K562 (cell line): ENCODE measurements at regions not wholly inside any gene's neighbourhood (a gene's known extent, or its start where the extent isn't known, plus 50 kb on each side); places are given as distances from the start of the nearest gene placed in this dataset.

Source experiments
- ATF1 ChIP-seq, 2 experiments: fragments of 450-650 bp in 1 of 2; IDR thresholded peaks; 2 replicates each; pipeline ENCODE4 v1.6.1; 2016; ENCODE audit warnings: missing compliant biosample characterization in 1 of 2, missing genetic modification characterization in 1 of 2
- CBX5 ChIP-seq: IDR thresholded peaks from 2 replicates; pipeline ENCODE4 v1.6.1; 2014; ENCODE audit warnings: low read depth, borderline replicate concordance
- DDX20 ChIP-seq: fragments of 450-650 bp; IDR thresholded peaks from 2 replicates; pipeline ENCODE4 v1.6.1; 2016; ENCODE audit warnings: missing genetic modification characterization, low read depth, mild to moderate bottlenecking, missing compliant biosample characterization, moderate library complexity
- EWSR1 ChIP-seq: fragments of 450-650 bp; IDR thresholded peaks from 2 replicates; pipeline ENCODE4 v1.6.1; 2018; ENCODE audit warnings: borderline replicate concordance, mild to moderate bottlenecking, low read depth, moderate library complexity; ENCODE audit not compliant: partially characterized antibody
- FOS ChIP-seq: IDR thresholded peaks from 3 replicates; pipeline ENCODE4 v1.6.1; 2011; ENCODE audit not compliant: insufficient read length; ENCODE audit errors: extremely low read depth
- HNRNPH1 ChIP-seq: fragments of 200-400 bp; formaldehyde crosslinking; optimal IDR thresholded peaks from 2 replicates; pipeline ENCODE3; 2017; ENCODE audit warnings: low read depth, mild to moderate bottlenecking, low read length, moderate library complexity
- HNRNPUL1 ChIP-seq: fragments of 200-400 bp; formaldehyde crosslinking; IDR thresholded peaks from 2 replicates; pipeline ENCODE4 v1.6.1; 2017; ENCODE audit warnings: low read length
- NCOA2 ChIP-seq, 2 experiments: fragments of 450-650 bp; IDR thresholded peaks; 2 replicates each; pipeline ENCODE4 v1.6.1; 2018; ENCODE audit warnings: mild to moderate bottlenecking in 2 of 2, moderate library complexity in 1 of 2; ENCODE audit not compliant: partially characterized antibody in 2 of 2
- NR2C1 ChIP-seq, 2 experiments: fragments of 450-650 bp; IDR thresholded peaks; 2 replicates each; pipeline ENCODE4 v1.6.1; 2017; ENCODE audit warnings: mild to moderate bottlenecking in 2 of 2, antibody characterized with exemption in 1 of 2, inconsistent platforms in 1 of 2, missing compliant biosample characterization in 1 of 2, missing genetic modification characterization in 1 of 2
- NR2F6 ChIP-seq: fragments of 450-650 bp; formaldehyde crosslinking; IDR thresholded peaks from 2 replicates; pipeline ENCODE4 v1.4.0; 2020; ENCODE audit warnings: mild to moderate bottlenecking
- PCBP1 ChIP-seq: fragments of 200-400 bp; formaldehyde crosslinking; IDR thresholded peaks from 2 replicates; pipeline ENCODE4 v1.6.1; 2018; ENCODE audit warnings: mild to moderate bottlenecking, low read depth, low read length; ENCODE audit not compliant: poor library complexity, severe bottlenecking
- PTBP1 ChIP-seq: fragments of 200-400 bp; formaldehyde crosslinking; IDR thresholded peaks from 2 replicates; pipeline ENCODE4 v1.6.1; 2017; ENCODE audit warnings: low read depth, low read length
- RCOR1 ChIP-seq, 2 experiments: IDR thresholded peaks; 2 replicates each; pipeline ENCODE4 v1.6.1; 2012; ENCODE audit warnings: low read depth in 2 of 2, low read length in 2 of 2, borderline replicate concordance in 1 of 2, improper control_type of control experiment in 1 of 2
- SIN3A ChIP-seq, 2 experiments: fragments of 150-350 bp in 1 of 2; IDR thresholded peaks; 2 replicates each; pipeline ENCODE4 v1.6.1; 2011 to 2016; ENCODE audit warnings: borderline replicate concordance in 2 of 2, low read depth in 2 of 2, low read length in 2 of 2, mild to moderate bottlenecking in 2 of 2, moderate library complexity in 2 of 2; ENCODE audit not compliant: control insufficient read depth in 1 of 2
- SMC3 ChIP-seq: conservative IDR thresholded peaks from 2 replicates; pipeline ENCODE4 v1.6.1; 2011; ENCODE audit warnings: low read depth, low read length, improper control_type of control experiment; ENCODE audit not compliant: insufficient read depth
- TARDBP ChIP-seq: fragments of 450-650 bp; IDR thresholded peaks from 2 replicates; pipeline ENCODE4 v1.6.1; 2016
- ZBTB17 ChIP-seq: fragments of 450-650 bp; formaldehyde crosslinking; IDR thresholded peaks from 2 replicates; pipeline ENCODE4 v1.4.0; 2020; ENCODE audit warnings: mild to moderate bottlenecking
- ZBTB26 ChIP-seq: fragments of 450-650 bp; formaldehyde crosslinking; IDR thresholded peaks from 2 replicates; pipeline ENCODE4 v1.4.0; 2022; ENCODE audit warnings: missing genetic modification characterization
- ZBTB33 ChIP-seq: sonication (generic); formaldehyde crosslinking; IDR thresholded peaks from 2 replicates; pipeline ENCODE4 v1.8.1; 2023; ENCODE audit warnings: mild to moderate bottlenecking, missing genetic modification reagents
- ZEB2 ChIP-seq: fragments of 450-650 bp; IDR thresholded peaks from 2 replicates; pipeline ENCODE4 v1.6.1; 2016
- ZKSCAN3 ChIP-seq: fragments of 250-450 bp; sonication (Bioruptor Pico); IDR thresholded peaks from 2 replicates; pipeline ENCODE4 v1.4.0; 2020
- ZNF280A ChIP-seq: fragments of 450-650 bp; IDR thresholded peaks from 2 replicates; pipeline ENCODE4 v1.6.1; 2018; ENCODE audit warnings: mild to moderate bottlenecking, low read depth; ENCODE audit not compliant: partially characterized antibody
- ZNF449 ChIP-seq: fragments of 250-450 bp; sonication (Bioruptor Pico); IDR thresholded peaks from 2 replicates; pipeline ENCODE4 v1.8.0; 2022; ENCODE audit warnings: moderate library complexity, mild to moderate bottlenecking, inconsistent platforms
- ZNF77 ChIP-seq: fragments of 250-450 bp; sonication (Bioruptor Pico); IDR thresholded peaks from 2 replicates; pipeline ENCODE4 v1.5.0; 2020

GRCh38 chrX:118884552-118885138 is 61.0 kb downstream of the ZCCHC12 start (continued):
- TF ChIP-seq SIN3A (IDR thresholded peaks at IDR 0.05; ENCODE audit: borderline replicate concordance in 2 of 2, control insufficient read depth in 1 of 2, low read depth in 2 of 2, low read length in 2 of 2): no peak
- TF ChIP-seq PCBP1: no peak
- no peak for TF ChIP-seq NCOA2 (IDR thresholded peaks at IDR 0.05; ENCODE audit: partially characterized antibody in 2 of 2)
- TF ChIP-seq PTBP1: no peak
- no peak for TF ChIP-seq SMC3
- no peak for TF ChIP-seq ZNF280A
- TF ChIP-seq ATF1 (CRISPR knock-in tag; IDR thresholded peaks at IDR 0.05): no peak
- TF ChIP-seq ATF1 (tag; IDR thresholded peaks at IDR 0.05): peak; percentile 50
- no peak for TF ChIP-seq HNRNPUL1
- TF ChIP-seq DDX20: no peak
- TF ChIP-seq ZNF449 (CRISPR knock-in tag): no peak
- TF ChIP-seq ZBTB33 (CRISPR knock-in tag): no peak
- no peak for TF ChIP-seq TARDBP
- TF ChIP-seq EWSR1: no peak
- no peak for TF ChIP-seq NR2C1 (IDR thresholded peaks at IDR 0.05)
- no peak for TF ChIP-seq NR2C1 (tag; IDR thresholded peaks at IDR 0.05)
- no peak for TF ChIP-seq RCOR1 (IDR thresholded peaks at IDR 0.05; ENCODE audit: borderline replicate concordance in 1 of 2, low read depth in 2 of 2, low read length in 2 of 2)
- TF ChIP-seq ZBTB26 (CRISPR knock-in tag): no peak
- no peak for TF ChIP-seq CBX5
- no peak for TF ChIP-seq ZEB2
- TF ChIP-seq FOS: peak; percentile 12
- TF ChIP-seq NR2F6: no peak
- no peak for TF ChIP-seq HNRNPH1
- no peak for TF ChIP-seq ZKSCAN3 (CRISPR knock-in tag)
- TF ChIP-seq ZBTB17: no peak
- no peak for TF ChIP-seq ZNF77 (CRISPR knock-in tag)
